ENCODE measurements at regions not wholly inside any gene's neighbourhood (a gene's known extent, or its start where the extent isn't known, plus 50 kb on each side); places are given as distances from the start of the nearest gene placed in this dataset.

GRCh38 chr15:77798847-77799246 lies 166.1 kb upstream of the LINGO1 start:
- TF ChIP-seq CTCF (IDR thresholded peaks at IDR 0.05; ENCODE audit: low read length) (no peak), EZH2 (optimal IDR thresholded peaks at IDR 0.05; ENCODE audit: low read depth, low read length) (no peak), EZH2phosphoT487 (IDR thresholded peaks at IDR 0.05; ENCODE audit: low read length) (no peak)

Data from MM.1S (cell line).